Endothelial cell (in vitro differentiated cells): ENCODE measurements at regions not wholly inside any gene's neighbourhood (a gene's known extent, or its start where the extent isn't known, plus 50 kb on each side); places are given as distances from the start of the nearest gene placed in this dataset.
"Not testable (repeated sequence)": the region's sequence is repeated elsewhere in the genome, so short reads cannot be mapped to it uniquely, and the experiment has no call there.

Source experiments
- DNase-seq: peaks from one replicate; pipeline ENCODE4 v3.0.0; 2021; ENCODE audit warnings: low spot score
- H3K27ac Mint-ChIP-seq: one replicate; pipeline ENCODE4 v1.8.0; 2021; ENCODE audit warnings: mixed read lengths, inconsistent platforms; ENCODE audit not compliant: unreplicated experiment
- H3K27me3 Mint-ChIP-seq: one replicate; pipeline ENCODE4 v1.8.0; 2021; ENCODE audit warnings: mild to moderate bottlenecking, moderate library complexity, mixed read lengths, inconsistent platforms; ENCODE audit not compliant: unreplicated experiment
- H3K36me3 Mint-ChIP-seq: one replicate; pipeline ENCODE4 v1.8.0; 2021; ENCODE audit warnings: mild to moderate bottlenecking, low read depth, mixed read lengths, inconsistent platforms; ENCODE audit not compliant: unreplicated experiment
- H3K4me1 Mint-ChIP-seq: one replicate; pipeline ENCODE4 v1.8.0; 2021; ENCODE audit warnings: mild to moderate bottlenecking, mixed read lengths, inconsistent platforms; ENCODE audit not compliant: unreplicated experiment
- H3K4me3 Mint-ChIP-seq: one replicate; pipeline ENCODE4 v1.8.0; 2021; ENCODE audit warnings: mild to moderate bottlenecking, mixed read lengths, inconsistent platforms; ENCODE audit not compliant: unreplicated experiment
- H3K9me3 Mint-ChIP-seq: one replicate; pipeline ENCODE4 v1.8.0; 2021; ENCODE audit warnings: mixed read lengths, inconsistent platforms; ENCODE audit not compliant: unreplicated experiment
- CTCF ChIP-seq: fragments of 200-600 bp; sonication (generic); IDR thresholded peaks from one replicate; pipeline ENCODE4 v1.5.0; 2021; ENCODE audit warnings: antibody characterized with exemption; ENCODE audit not compliant: unreplicated experiment

DNA sequence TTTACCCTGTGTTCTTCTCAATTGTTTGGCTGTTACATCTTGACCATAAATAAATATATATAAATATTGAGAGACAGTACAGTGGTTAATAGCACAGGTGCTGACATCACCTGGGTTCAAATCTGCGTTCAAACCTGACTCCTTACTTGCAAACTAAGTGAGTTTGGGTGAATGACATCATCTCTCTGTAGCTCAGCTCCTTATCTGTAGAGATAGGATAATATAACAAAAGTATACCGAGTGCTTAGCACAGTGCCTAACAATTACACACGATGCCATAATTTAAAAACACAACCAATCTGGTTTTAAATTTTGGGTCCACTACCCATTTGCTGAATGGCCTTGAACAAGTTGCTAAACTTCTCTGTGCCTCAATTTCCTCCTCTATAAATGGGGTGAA, 86.6 kb downstream of the RRAGC start:
- Mint-ChIP-seq H3K36me3 (no peaks in the 10 kb centered on the region), H3K9me3 (no peaks in the 10 kb centered on the region), H3K27me3 (peaks cover 2% of the 10 kb centered on the region), H3K4me1 (no peaks in the 10 kb centered on the region), H3K4me3 (no peak overlapping the region), H3K27ac (no peak overlapping the region)
- no peak for TF ChIP-seq CTCF
- DNase-seq = no peak

DNA sequence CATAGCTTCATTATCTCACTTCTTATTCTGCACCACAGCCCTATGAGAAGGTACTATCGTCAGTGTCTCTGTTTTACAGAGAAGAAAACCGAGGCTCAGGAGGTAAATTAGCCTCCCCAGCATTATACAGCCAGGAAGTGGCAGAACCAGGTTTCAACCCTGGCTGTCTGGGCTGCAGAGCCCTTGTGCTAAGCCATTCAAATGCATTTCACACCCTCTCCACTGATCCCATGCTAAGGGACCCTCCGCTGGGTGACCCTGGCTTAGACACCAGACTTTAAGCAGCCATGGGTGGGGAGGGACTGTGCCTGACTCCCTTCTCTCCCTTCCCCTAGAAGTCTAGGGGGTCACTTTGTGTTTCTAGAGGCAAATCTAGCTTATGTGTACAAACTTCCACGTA, 87.5 kb downstream of the RRAGC start:
- no peak for TF ChIP-seq CTCF
- H3K4me1 Mint-ChIP-seq = no peaks in the 10 kb centered on the region
- H3K4me3 Mint-ChIP-seq = no peak overlapping the region
- H3K9me3 Mint-ChIP-seq = no peaks in the 10 kb centered on the region
- no peak overlapping the region for H3K27ac Mint-ChIP-seq
- DNase-seq = no peak
- H3K27me3 Mint-ChIP-seq = peaks cover 2% of the 10 kb centered on the region
- no peaks in the 10 kb centered on the region for H3K36me3 Mint-ChIP-seq

DNA sequence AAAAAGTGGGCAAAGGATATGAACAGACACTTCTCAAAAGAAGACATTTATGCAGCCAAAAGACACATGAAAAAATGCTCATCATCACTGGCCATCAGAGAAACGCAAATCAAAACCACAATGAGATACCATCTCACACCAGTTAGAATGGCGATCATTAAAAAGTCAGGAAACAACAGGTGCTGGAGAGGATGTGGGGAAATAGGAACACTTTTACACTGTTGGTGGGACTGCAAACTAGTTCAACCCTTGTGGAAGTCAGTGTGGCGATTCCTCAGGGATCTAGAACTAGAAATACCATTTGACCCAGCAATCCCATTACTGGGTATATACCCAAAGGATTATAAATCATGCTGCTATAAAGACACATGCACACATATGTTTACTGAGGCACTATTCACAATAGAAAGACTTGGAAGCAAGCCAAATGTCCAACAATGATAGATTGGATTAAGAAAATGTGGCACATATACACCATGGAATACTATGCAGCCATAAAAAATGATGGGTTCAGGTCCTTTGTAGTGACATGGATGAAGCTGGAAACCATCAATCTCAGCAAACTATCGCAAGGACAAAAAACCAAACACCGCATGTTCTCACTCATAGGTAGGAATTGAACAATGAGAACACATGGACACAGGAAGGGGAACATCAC, 88.9 kb downstream of the RRAGC start:
- H3K27me3 Mint-ChIP-seq, H3K9me3 Mint-ChIP-seq, H3K27ac Mint-ChIP-seq, DNase-seq, H3K4me1 Mint-ChIP-seq, H3K36me3 Mint-ChIP-seq, H3K4me3 Mint-ChIP-seq: not testable (repeated sequence)

GRCh38 chr1:38766125-38766524, 93.4 kb downstream of the RRAGC start:
- Mint-ChIP-seq H3K4me1 (no peaks in the 10 kb centered on the region), H3K4me3 (no peak overlapping the region), H3K27me3 (no peaks in the 10 kb centered on the region), H3K36me3 (no peaks in the 10 kb centered on the region), H3K9me3 (no peaks in the 10 kb centered on the region), H3K27ac (no peak overlapping the region)
- TF ChIP-seq CTCF = no peak
- no peak for DNase-seq

DNA sequence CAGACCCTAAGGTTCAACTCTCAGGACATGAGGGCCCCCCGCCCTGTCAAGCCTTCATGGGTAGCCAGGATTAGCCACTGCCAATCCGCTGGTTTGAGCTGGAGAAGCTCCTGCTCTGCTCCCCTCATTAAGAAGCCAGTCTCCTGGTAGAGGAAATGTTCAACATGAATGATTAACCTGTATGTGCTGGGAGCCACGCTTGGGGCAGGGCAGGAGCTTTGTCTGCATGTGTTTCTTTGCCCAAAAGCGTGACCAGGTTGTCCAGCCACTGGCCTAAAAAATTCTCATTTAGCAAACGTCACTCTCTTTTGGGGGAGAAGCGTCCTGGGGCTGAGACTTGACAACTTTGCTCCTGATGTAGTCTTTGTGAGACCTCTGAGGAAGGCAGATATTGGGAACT, 96.5 kb downstream of the RRAGC start:
- H3K27me3 Mint-ChIP-seq = no peaks in the 10 kb centered on the region
- TF ChIP-seq CTCF = no peak
- H3K4me3 Mint-ChIP-seq = no peak overlapping the region
- peaks cover 3% of the 10 kb centered on the region for H3K4me1 Mint-ChIP-seq
- no peak for DNase-seq
- H3K36me3 Mint-ChIP-seq = no peaks in the 10 kb centered on the region
- H3K9me3 Mint-ChIP-seq = no peaks in the 10 kb centered on the region
- H3K27ac Mint-ChIP-seq = no peak overlapping the region
